ENCODE measurements at regions not wholly inside any gene's neighbourhood (a gene's known extent, or its start where the extent isn't known, plus 50 kb on each side); places are given as distances from the start of the nearest gene placed in this dataset.

GRCh38 chr6:54014440-54014839 is 96.8 kb upstream of the MLIP start:
- intact Hi-C loops (cut with DNase I) = no loop called here
- Histone ChIP-seq H3K9ac (ENCODE audit: low read depth in 2 of 2, low read length in 2 of 2) (no peak overlapping the region), H3K27me3 (no peaks in the 10 kb centered on the region), H3K4me1 (no peaks in the 10 kb centered on the region), H3K27ac (no peak overlapping the region), H3K9me3 (no peaks in the 10 kb centered on the region), H3K36me3 (no peaks in the 10 kb centered on the region), H3K4me3 (no peak overlapping the region)
- TF ChIP-seq CTCF (IDR thresholded peaks at IDR 0.05) = no peak
- DNase-seq = no peak

- intact Hi-C loops (cut with DNase I) = no loop called here
- Histone ChIP-seq H3K9ac (ENCODE audit: low read depth in 2 of 2, low read length in 2 of 2) (no peak overlapping the region), H3K4me3 (no peak overlapping the region), H3K36me3 (no peaks in the 10 kb centered on the region), H3K9me3 (no peaks in the 10 kb centered on the region), H3K27me3 (no peaks in the 10 kb centered on the region), H3K4me1 (no peaks in the 10 kb centered on the region), H3K27ac (no peak overlapping the region)
- TF ChIP-seq CTCF (IDR thresholded peaks at IDR 0.05) = no peak
- no peak for DNase-seq
Observed at GRCh38 chr6:54017877-54018276, 93.4 kb upstream of the MLIP start.

- H3K27me3 ChIP-seq = no peaks in the 10 kb centered on the region
- H3K27ac ChIP-seq = no peak overlapping the region
- DNase-seq = no peak
- intact Hi-C loops (cut with DNase I) = no loop called here
- no peak overlapping the region for H3K4me3 ChIP-seq
- H3K36me3 ChIP-seq = no peaks in the 10 kb centered on the region
- H3K9ac ChIP-seq (ENCODE audit: low read depth in 2 of 2, low read length in 2 of 2) = no peak overlapping the region
- H3K9me3 ChIP-seq = no peaks in the 10 kb centered on the region
- no peaks in the 10 kb centered on the region for H3K4me1 ChIP-seq
- TF ChIP-seq CTCF (IDR thresholded peaks at IDR 0.05) = no peak
Observed at GRCh38 chr6:54018722-54019121, 92.5 kb upstream of the MLIP start.

- no peak for TF ChIP-seq CTCF (IDR thresholded peaks at IDR 0.05)
- H3K4me1 ChIP-seq = no peaks in the 10 kb centered on the region
- no peaks in the 10 kb centered on the region for H3K27me3 ChIP-seq
- intact Hi-C loops (cut with DNase I) = no loop called here
- H3K9me3 ChIP-seq = no peaks in the 10 kb centered on the region
- H3K4me3 ChIP-seq = no peak overlapping the region
- no peak for DNase-seq
- no peak overlapping the region for H3K27ac ChIP-seq
- no peaks in the 10 kb centered on the region for H3K36me3 ChIP-seq
- no peak overlapping the region for H3K9ac ChIP-seq (ENCODE audit: low read depth in 2 of 2, low read length in 2 of 2)
Observed at GRCh38 chr6:54019860-54020259, 91.4 kb upstream of the MLIP start.

GRCh38 chr6:54020334-54020733 is 90.9 kb upstream of the MLIP start:
- no peak for TF ChIP-seq CTCF (IDR thresholded peaks at IDR 0.05)
- no peak for DNase-seq
- no peak overlapping the region for H3K27ac ChIP-seq

More at GRCh38 chr6:54020334-54020733, 90.9 kb upstream of the MLIP start:
- intact Hi-C loops (cut with DNase I) = no loop called here
- Histone ChIP-seq H3K4me1 (no peaks in the 10 kb centered on the region), H3K36me3 (no peaks in the 10 kb centered on the region), H3K27me3 (no peaks in the 10 kb centered on the region), H3K9ac (ENCODE audit: low read depth in 2 of 2, low read length in 2 of 2) (no peak overlapping the region), H3K4me3 (no peak overlapping the region), H3K9me3 (no peaks in the 10 kb centered on the region)
